Naive thymus-derived CD4-positive, alpha-beta T cell (primary cell): ENCODE measurements at regions not wholly inside any gene's neighbourhood (a gene's known extent, or its start where the extent isn't known, plus 50 kb on each side); places are given as distances from the start of the nearest gene placed in this dataset.
"Not testable (repeated sequence)": the region's sequence is repeated elsewhere in the genome, so short reads cannot be mapped to it uniquely, and the experiment has no call there.

Experiments used
- ATAC-seq: fragments of 150-1000 bp; cut with Tn5 transposase; 2 replicates; pipeline ENCODE4 v1.10.0; 2021; ENCODE audit warnings: mild to moderate bottlenecking, moderate library complexity
- CTCF ChIA-PET: fragments of 350-600 bp; sonication (Branson Sonifier 250); formaldehyde crosslinking; loops from one replicate; lab custom pipeline; 2021; ENCODE audit warnings: antibody characterized with exemption; lab: Charles Lee
- POLR2A ChIA-PET: fragments of 350-600 bp; sonication (Branson Sonifier 250); formaldehyde crosslinking; loops from one replicate; lab custom pipeline; 2021; ENCODE audit warnings: antibody characterized with exemption, inconsistent platforms; lab: Charles Lee
- DNase-seq, 9 donors: peaks; one replicate each; pipeline versions ENCODE4 v3.0.0 to v3.0.0-alpha.2; 2020 to 2022; ENCODE audit warnings: mixed read lengths in 1 of 9
- H3K27ac ChIP-seq: one replicate; pipeline ENCODE4 v1.7.0; 2013; ENCODE audit warnings: mild to moderate bottlenecking, low read depth, low read length, moderate library complexity
- H3K27me3 ChIP-seq, 2 donors: one replicate each; pipeline ENCODE4 v1.7.0; 2013; ENCODE audit warnings: low read length in 2 of 2, mild to moderate bottlenecking in 2 of 2, moderate library complexity in 2 of 2; ENCODE audit not compliant: control insufficient read depth in 2 of 2, insufficient read depth in 2 of 2
- H3K36me3 ChIP-seq, 3 experiments: 1 replicate in 2 of 3; 2 replicates in 1 of 3; pipeline ENCODE4 v1.7.0; 2013; ENCODE audit warnings: low read length in 3 of 3, mild to moderate bottlenecking in 3 of 3, moderate library complexity in 1 of 3; ENCODE audit not compliant: insufficient read depth in 3 of 3, control insufficient read depth in 2 of 3
- H3K4me1 ChIP-seq, 2 donors: one replicate each; pipeline ENCODE4 v1.7.0; 2013; ENCODE audit warnings: low read length in 2 of 2, mild to moderate bottlenecking in 2 of 2, moderate library complexity in 1 of 2; ENCODE audit not compliant: control insufficient read depth in 2 of 2, insufficient read depth in 2 of 2
- H3K4me3 ChIP-seq: 2 replicates; pipeline ENCODE4 v1.7.0; 2013; ENCODE audit warnings: mild to moderate bottlenecking, low read length
- H3K9me3 ChIP-seq, 3 experiments: 1 replicate in 2 of 3; 2 replicates in 1 of 3; pipeline ENCODE4 v1.7.0; 2013; ENCODE audit warnings: low read length in 3 of 3; ENCODE audit not compliant: control insufficient read depth in 2 of 3
- H3K27ac Mint-ChIP-seq, 9 donors: one replicate each; pipeline ENCODE4 v1.8.0; 2020 to 2022; ENCODE audit warnings: mixed read lengths in 9 of 9, mild to moderate bottlenecking in 8 of 9, moderate library complexity in 5 of 9, inconsistent platforms in 2 of 9
- H3K27me3 Mint-ChIP-seq, 5 donors: one replicate each; pipeline ENCODE4 v1.8.0; 2021 to 2022; ENCODE audit warnings: mixed read lengths in 5 of 5, mild to moderate bottlenecking in 1 of 5
- H3K36me3 Mint-ChIP-seq, 5 donors: one replicate each; pipeline ENCODE4 v1.8.0; 2020 to 2022; ENCODE audit warnings: mixed read lengths in 5 of 5, mild to moderate bottlenecking in 3 of 5, inconsistent platforms in 1 of 5
- H3K4me1 Mint-ChIP-seq, 7 donors: one replicate each; pipeline ENCODE4 v1.8.0; 2020 to 2022; ENCODE audit warnings: mixed read lengths in 7 of 7, mild to moderate bottlenecking in 3 of 7, inconsistent platforms in 1 of 7
- H3K4me3 Mint-ChIP-seq, 10 donors: one replicate each; pipeline ENCODE4 v1.8.0; 2020 to 2022; ENCODE audit warnings: mild to moderate bottlenecking in 10 of 10, mixed read lengths in 10 of 10, moderate library complexity in 6 of 10, inconsistent platforms in 2 of 10
- H3K9me3 Mint-ChIP-seq, 11 donors: one replicate each; pipeline ENCODE4 v1.8.0; 2020 to 2022; ENCODE audit warnings: mixed read lengths in 11 of 11, mild to moderate bottlenecking in 4 of 11, inconsistent platforms in 1 of 11, moderate library complexity in 1 of 11
- intact Hi-C, 2 donors: fragments of 100-400 bp; cut with micrococcal nuclease; formaldehyde crosslinking; loops; one replicate each; pipeline ENCODE4 v1.15.1; 2023

- Histone ChIP-seq H3K9me3 (no peaks in the 10 kb centered on the region), H3K27ac (no peak overlapping the region), H3K4me1 (no peaks in the 10 kb centered on the region), H3K36me3 (no peaks in the 10 kb centered on the region), H3K4me3 (no peak overlapping the region), H3K27me3 (no peaks in the 10 kb centered on the region)
- Mint-ChIP-seq H3K4me3 (no peak overlapping the region), H3K36me3 (no peaks in the 10 kb centered on the region), H3K27me3 (no peaks in the 10 kb centered on the region), H3K4me1 (peaks cover 0 to 1% (median 0%) of the 10 kb centered on the region in 7 donors), H3K9me3 (peaks cover 0 to 7% (median 4%) of the 10 kb centered on the region in 11 donors), H3K27ac (no peak overlapping the region)
- peak; percentile 58 for ATAC-seq
- ChIA-PET CTCF (no interaction called here), POLR2A (no interaction called here)
- intact Hi-C loops = no loop called here
- DNase-seq = no peak
Observed at GRCh38 chr11:37450613-37451012, 852.6 kb upstream of the RAG2 start.

GRCh38 chr11:37449146-37449545 is 851.1 kb upstream of the RAG2 start:
- intact Hi-C loops = no loop called here
- H3K9me3 Mint-ChIP-seq = peaks cover 0 to 8% (median 1%) of the 10 kb centered on the region in 11 donors
- no peak overlapping the region for H3K4me3 ChIP-seq
- no peaks in the 10 kb centered on the region for H3K27me3 Mint-ChIP-seq
- H3K27me3 ChIP-seq = no peaks in the 10 kb centered on the region
- DNase-seq = no peak
- no peak overlapping the region for H3K27ac ChIP-seq
- ChIA-PET CTCF (no interaction called here), POLR2A (no interaction called here)
- no peak overlapping the region for H3K4me3 Mint-ChIP-seq
- no peaks in the 10 kb centered on the region for H3K9me3 ChIP-seq
- no peaks in the 10 kb centered on the region for H3K36me3 ChIP-seq
- H3K27ac Mint-ChIP-seq = no peak overlapping the region
- no peak for ATAC-seq
- H3K4me1 Mint-ChIP-seq = peaks cover 0 to 1% (median 0%) of the 10 kb centered on the region in 7 donors
- no peaks in the 10 kb centered on the region for H3K36me3 Mint-ChIP-seq
- no peaks in the 10 kb centered on the region for H3K4me1 ChIP-seq

- Mint-ChIP-seq H3K36me3 (no peaks in the 10 kb centered on the region), H3K9me3 (peaks cover 0 to 19% (median 4%) of the 10 kb centered on the region in 11 donors), H3K27ac (no peak overlapping the region), H3K27me3 (no peaks in the 10 kb centered on the region), H3K4me3 (no peak overlapping the region), H3K4me1 (no peaks in the 10 kb centered on the region)
- Histone ChIP-seq H3K9me3 (no peaks in the 10 kb centered on the region), H3K36me3 (no peaks in the 10 kb centered on the region), H3K4me1 (no peaks in the 10 kb centered on the region), H3K27ac (no peak overlapping the region), H3K4me3 (no peak overlapping the region), H3K27me3 (no peaks in the 10 kb centered on the region)
- DNase-seq (no peak), ATAC-seq (no peak)
- ChIA-PET POLR2A (no interaction called here), CTCF (no interaction called here)
- intact Hi-C loops = no loop called here
Observed at GRCh38 chr11:37442576-37442975, 844.5 kb upstream of the RAG2 start.

GRCh38 chr11:37431633-37432230 is 833.7 kb upstream of the RAG2 start:
- H3K27ac ChIP-seq, intact Hi-C loops, DNase-seq, H3K4me1 ChIP-seq, CTCF ChIA-PET, POLR2A ChIA-PET, H3K9me3 ChIP-seq, H3K4me3 Mint-ChIP-seq, H3K4me1 Mint-ChIP-seq, ATAC-seq, H3K4me3 ChIP-seq, H3K36me3 ChIP-seq, H3K27me3 Mint-ChIP-seq, H3K36me3 Mint-ChIP-seq, H3K27me3 ChIP-seq, H3K27ac Mint-ChIP-seq: not testable (repeated sequence)
- H3K9me3 Mint-ChIP-seq = peaks cover 0 to 25% (median 10%) of the 10 kb centered on the region in 11 donors

GRCh38 chr11:37430966-37431632 is 833.1 kb upstream of the RAG2 start:
- H3K27me3 ChIP-seq, H3K4me3 ChIP-seq, H3K4me1 Mint-ChIP-seq, H3K36me3 Mint-ChIP-seq, CTCF ChIA-PET, POLR2A ChIA-PET, DNase-seq, H3K27ac Mint-ChIP-seq, H3K27ac ChIP-seq, H3K9me3 ChIP-seq, H3K36me3 ChIP-seq, H3K4me3 Mint-ChIP-seq, intact Hi-C loops, H3K27me3 Mint-ChIP-seq, H3K4me1 ChIP-seq, ATAC-seq: not testable (repeated sequence)
- H3K9me3 Mint-ChIP-seq = peaks cover 0 to 25% (median 10%) of the 10 kb centered on the region in 11 donors

GRCh38 chr11:37422511-37422910 is 824.5 kb upstream of the RAG2 start:
- ATAC-seq = no peak
- H3K36me3 ChIP-seq = no peaks in the 10 kb centered on the region
- no peaks in the 10 kb centered on the region for H3K27me3 ChIP-seq
- Mint-ChIP-seq H3K27ac (no peak overlapping the region), H3K27me3 (no peaks in the 10 kb centered on the region), H3K4me3 (no peak overlapping the region), H3K9me3 (peaks cover 4 to 32% (median 11%) of the 10 kb centered on the region in 11 donors), H3K4me1 (no peaks in the 10 kb centered on the region), H3K36me3 (peaks cover 0 to 6% (median 0%) of the 10 kb centered on the region in 5 donors)
- H3K27ac ChIP-seq = no peak overlapping the region
- peaks cover 0 to 5% (median 0%) of the 10 kb centered on the region in 3 experiments for H3K9me3 ChIP-seq
- H3K4me3 ChIP-seq = no peak overlapping the region
- ChIA-PET POLR2A (no interaction called here), CTCF (no interaction called here)
- no peak for DNase-seq
- intact Hi-C loops = no loop called here
- no peaks in the 10 kb centered on the region for H3K4me1 ChIP-seq

- ChIA-PET POLR2A (no interaction called here), CTCF (no interaction called here)
- H3K9me3 Mint-ChIP-seq = peaks cover 0 to 15% (median 4%) of the 10 kb centered on the region in 11 donors
- no peaks in the 10 kb centered on the region for H3K36me3 ChIP-seq
- no peaks in the 10 kb centered on the region for H3K27me3 Mint-ChIP-seq
- no peaks in the 10 kb centered on the region for H3K4me1 ChIP-seq
- H3K27ac ChIP-seq = no peak overlapping the region
- no peak overlapping the region for H3K27ac Mint-ChIP-seq
- intact Hi-C loops = no loop called here
- no peak for DNase-seq
- no peak overlapping the region for H3K4me3 ChIP-seq
- no peaks in the 10 kb centered on the region for H3K36me3 Mint-ChIP-seq
- no peaks in the 10 kb centered on the region for H3K27me3 ChIP-seq
- H3K9me3 ChIP-seq = no peaks in the 10 kb centered on the region
- H3K4me1 Mint-ChIP-seq = no peaks in the 10 kb centered on the region
- no peak overlapping the region for H3K4me3 Mint-ChIP-seq
- ATAC-seq = no peak
Observed at GRCh38 chr11:37411289-37411688, 813.3 kb upstream of the RAG2 start.
